Cardiac fibroblast (primary cell): ENCODE measurements at regions not wholly inside any gene's neighbourhood (a gene's known extent, or its start where the extent isn't known, plus 50 kb on each side); places are given as distances from the start of the nearest gene placed in this dataset.
A peak's percentile ranks its signal among the peaks of the same experiment; 100 is the strongest.

Experiments
- DNase-seq, 2 donors: peaks; one replicate each; pipeline versions ENCODE4 v3.0.0 to v3.0.0-alpha.2; 2010; ENCODE audit warnings: low read depth in 2 of 2
- H3K4me3 ChIP-seq, 2 donors: replicated peaks in 1 of 2; 1 replicate in 1 of 2; 2 replicates in 1 of 2; pipeline ENCODE4 v1.5.1; 2011; ENCODE audit warnings: low read depth in 2 of 2, low read length in 2 of 2, mild to moderate bottlenecking in 2 of 2, moderate library complexity in 1 of 2
- TF ChIP-seq, protein P1 (sequence below): IDR thresholded peaks from one replicate; pipeline ENCODE4 v1.5.1; 2011; ENCODE audit warnings: low read depth, mild to moderate bottlenecking, low read length, inconsistent platforms

DNA sequence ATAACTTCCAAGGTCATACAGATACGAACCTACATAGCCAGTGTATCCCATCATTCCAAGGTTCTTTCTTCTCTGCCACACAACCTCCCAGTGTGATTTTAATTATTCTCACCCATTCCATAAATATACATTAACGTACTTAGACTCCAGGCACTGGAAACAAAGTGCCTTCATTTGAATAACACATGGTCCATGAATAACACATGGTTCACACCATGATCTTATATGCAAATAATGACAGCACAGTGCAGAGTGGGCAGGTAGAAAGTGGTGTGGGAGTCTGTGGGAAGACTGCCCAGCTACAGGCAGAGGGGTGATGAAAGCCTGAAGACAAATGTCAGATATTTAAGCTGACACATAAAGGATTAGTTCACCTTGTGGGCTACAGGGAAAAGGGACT lies 425.2 kb downstream of the HACE1 start:
- TF ChIP-seq, protein P1, sequence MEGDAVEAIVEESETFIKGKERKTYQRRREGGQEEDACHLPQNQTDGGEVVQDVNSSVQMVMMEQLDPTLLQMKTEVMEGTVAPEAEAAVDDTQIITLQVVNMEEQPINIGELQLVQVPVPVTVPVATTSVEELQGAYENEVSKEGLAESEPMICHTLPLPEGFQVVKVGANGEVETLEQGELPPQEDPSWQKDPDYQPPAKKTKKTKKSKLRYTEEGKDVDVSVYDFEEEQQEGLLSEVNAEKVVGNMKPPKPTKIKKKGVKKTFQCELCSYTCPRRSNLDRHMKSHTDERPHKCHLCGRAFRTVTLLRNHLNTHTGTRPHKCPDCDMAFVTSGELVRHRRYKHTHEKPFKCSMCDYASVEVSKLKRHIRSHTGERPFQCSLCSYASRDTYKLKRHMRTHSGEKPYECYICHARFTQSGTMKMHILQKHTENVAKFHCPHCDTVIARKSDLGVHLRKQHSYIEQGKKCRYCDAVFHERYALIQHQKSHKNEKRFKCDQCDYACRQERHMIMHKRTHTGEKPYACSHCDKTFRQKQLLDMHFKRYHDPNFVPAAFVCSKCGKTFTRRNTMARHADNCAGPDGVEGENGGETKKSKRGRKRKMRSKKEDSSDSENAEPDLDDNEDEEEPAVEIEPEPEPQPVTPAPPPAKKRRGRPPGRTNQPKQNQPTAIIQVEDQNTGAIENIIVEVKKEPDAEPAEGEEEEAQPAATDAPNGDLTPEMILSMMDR = no peak
- H3K4me3 ChIP-seq = no peak overlapping the region
- no peak for DNase-seq

DNA sequence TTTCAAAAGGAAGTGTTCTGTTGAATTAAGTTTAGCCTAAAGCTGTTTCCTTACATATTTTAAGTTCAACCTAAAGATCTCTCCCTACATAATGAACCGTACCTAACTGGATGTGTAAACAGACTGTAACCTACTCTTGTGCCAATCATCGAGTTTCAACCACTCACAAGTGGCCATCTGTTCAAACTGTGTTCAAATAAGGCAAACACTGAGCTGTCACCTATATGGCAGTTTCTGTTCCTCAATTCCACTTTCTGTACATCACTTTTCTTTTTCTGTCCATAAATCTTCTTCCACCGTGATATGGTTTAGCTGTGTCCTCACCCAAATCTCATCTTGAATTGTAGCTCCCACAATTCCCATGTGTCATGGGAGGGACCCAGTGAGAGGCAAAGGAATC lies 428.6 kb downstream of the HACE1 start:
- no peak overlapping the region for H3K4me3 ChIP-seq
- TF ChIP-seq, protein P1 = no peak
- no peak for DNase-seq

DNA sequence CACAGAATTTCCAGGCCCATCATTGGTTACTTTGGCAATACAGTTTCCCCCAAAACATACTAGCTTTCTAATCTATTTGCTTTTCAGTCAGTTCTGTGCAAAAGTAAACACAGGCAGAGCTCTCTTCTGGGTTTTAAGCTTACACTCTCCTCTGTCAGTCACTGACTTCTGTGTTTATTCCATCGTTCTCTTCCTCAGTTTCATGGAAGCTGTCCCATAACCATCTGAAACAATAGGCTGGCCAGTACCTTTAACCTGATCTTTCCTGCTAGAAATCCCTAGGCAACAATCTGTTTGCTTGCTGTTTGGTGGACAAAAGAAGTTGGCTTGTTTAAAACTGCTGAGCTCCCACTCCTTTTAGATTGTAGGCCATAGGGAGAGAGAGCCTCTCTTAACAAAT lies 431.5 kb downstream of the HACE1 start:
- H3K4me3 ChIP-seq = no peak overlapping the region
- TF ChIP-seq, protein P1 = no peak
- no peak for DNase-seq

DNA sequence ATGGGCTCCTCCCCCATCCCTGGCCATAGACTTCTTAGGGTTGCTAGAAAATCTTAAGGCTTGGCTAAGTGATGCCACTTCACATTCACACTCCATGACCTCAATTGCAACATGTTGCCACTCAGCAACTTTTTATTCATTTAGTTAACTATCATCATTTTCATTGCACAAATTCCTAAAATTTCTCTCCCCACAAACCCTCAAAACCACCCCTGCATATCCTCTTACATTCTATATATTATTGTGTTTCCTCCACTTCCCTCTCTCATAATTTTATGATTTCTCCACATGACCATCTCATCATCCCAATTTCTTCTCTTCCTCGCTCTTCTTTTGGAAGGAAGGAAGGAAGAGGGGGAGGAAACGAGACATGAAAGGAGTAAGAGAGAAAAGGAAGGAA lies 436.0 kb downstream of the HACE1 start:
- no peak overlapping the region for H3K4me3 ChIP-seq
- TF ChIP-seq, protein P1 = no peak
- DNase-seq = no peak

DNA sequence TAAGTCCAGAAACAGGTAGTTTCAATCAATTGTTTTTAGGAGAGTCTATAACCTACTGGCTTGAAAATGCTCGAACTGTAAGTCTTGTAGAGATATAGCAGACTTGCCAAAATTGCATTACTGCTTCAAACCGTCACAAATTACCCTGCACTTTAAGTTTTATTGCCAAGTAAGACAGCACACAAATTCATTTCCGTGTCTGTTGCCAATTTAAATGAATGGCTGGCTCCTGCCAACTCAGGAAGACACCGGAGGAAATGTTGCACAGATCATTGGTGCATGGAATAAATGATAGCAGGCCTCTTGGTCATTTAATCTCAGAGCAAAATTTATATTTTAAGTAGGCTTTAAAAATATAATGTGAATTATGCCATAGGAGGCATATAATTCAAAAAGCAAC lies 438.1 kb downstream of the HACE1 start:
- TF ChIP-seq, protein P1 = no peak
- no peak for DNase-seq
- H3K4me3 ChIP-seq = no peak overlapping the region

DNA sequence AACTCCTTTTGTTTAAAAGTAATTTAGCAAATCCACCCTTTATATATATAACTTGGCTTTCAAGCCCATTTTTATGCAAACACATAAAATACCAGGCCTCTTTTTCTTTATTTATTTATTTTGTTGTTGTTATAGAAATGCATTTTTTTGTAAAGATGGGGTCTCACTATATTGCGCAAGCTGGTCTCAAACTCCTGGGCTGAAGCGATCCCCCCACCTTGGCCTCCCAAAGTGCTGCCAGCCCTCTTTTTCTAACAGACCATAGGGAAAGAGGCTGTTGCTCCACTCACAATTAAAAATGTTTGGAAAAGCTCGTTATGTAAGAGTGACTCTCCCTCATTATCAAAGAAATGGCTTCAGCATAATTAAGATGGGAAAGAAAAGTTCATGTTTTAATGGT lies 440.9 kb downstream of the HACE1 start:
- TF ChIP-seq, protein P1 = no peak
- no peak overlapping the region for H3K4me3 ChIP-seq
- DNase-seq = no peak

DNA sequence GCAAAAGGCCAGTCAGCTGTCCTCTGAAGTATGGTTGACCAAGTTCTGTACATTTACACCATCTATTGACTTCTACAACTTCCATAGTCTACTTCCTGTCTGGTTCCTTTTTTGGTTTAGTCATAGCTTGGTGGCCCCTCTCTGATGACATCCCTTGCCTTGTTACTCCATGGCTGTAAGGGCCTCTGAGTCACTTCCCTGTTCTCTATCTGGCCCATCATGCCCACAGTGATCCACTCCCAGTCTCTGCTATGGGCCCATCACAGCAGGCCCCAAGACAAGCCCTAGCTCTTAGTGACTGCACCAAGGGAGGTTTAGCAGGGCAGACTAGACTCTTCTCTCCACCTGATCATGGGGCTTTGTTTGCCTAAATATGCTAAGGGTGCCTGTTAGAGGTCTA lies 441.6 kb downstream of the HACE1 start:
- TF ChIP-seq, protein P1 = no peak
- H3K4me3 ChIP-seq = no peak overlapping the region
- DNase-seq = peak in 1 of 2 donors; percentile 27
